GM13976 (cell line): ENCODE measurements at regions not wholly inside any gene's neighbourhood (a gene's known extent, or its start where the extent isn't known, plus 50 kb on each side); places are given as distances from the start of the nearest gene placed in this dataset.
"Not testable (repeated sequence)": the region's sequence is repeated elsewhere in the genome, so short reads cannot be mapped to it uniquely, and the experiment has no call there.

ENCODE experiments used
- DNase-seq: peaks from one replicate; pipeline ENCODE4 v3.0.0; 2012; ENCODE audit warnings: low spot score
- in situ Hi-C: fragments of 300-500 bp; cut with MboI; formaldehyde crosslinking; loops from one replicate; pipeline ENCODE4 v1.12.0; 2022; ENCODE audit warnings: low sequenced_read_pairs, mixed read lengths, inconsistent platforms; ENCODE audit not compliant: unreplicated experiment
- TF ChIP-seq, protein P1 (sequence below): IDR thresholded peaks from 2 replicates; pipeline ENCODE4 v1.5.1; 2012; ENCODE audit warnings: borderline replicate concordance, mild to moderate bottlenecking; ENCODE audit not compliant: insufficient read depth; ENCODE audit errors: extremely low read depth, missing control alignments, control extremely low read depth

DNA sequence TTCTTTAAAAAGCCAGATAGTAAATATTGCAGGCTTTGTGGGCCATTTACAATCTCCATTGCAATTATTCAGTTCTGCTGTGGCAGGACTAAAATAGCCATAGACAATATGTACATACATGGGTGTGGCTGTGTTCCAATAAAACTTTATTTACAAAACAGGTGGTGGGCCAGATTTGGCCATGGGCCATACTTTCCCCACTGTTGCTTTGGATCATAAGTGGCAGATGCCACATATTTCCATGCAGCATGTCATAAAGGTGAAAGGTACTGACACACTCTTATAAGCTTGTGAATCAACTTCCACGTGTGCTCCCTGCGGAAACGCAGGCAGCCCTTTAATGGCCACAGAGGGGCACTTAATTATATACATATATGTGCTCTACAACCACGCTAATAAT, 244.4 kb upstream of the FOXN3 start:
- no peak for DNase-seq

DNA sequence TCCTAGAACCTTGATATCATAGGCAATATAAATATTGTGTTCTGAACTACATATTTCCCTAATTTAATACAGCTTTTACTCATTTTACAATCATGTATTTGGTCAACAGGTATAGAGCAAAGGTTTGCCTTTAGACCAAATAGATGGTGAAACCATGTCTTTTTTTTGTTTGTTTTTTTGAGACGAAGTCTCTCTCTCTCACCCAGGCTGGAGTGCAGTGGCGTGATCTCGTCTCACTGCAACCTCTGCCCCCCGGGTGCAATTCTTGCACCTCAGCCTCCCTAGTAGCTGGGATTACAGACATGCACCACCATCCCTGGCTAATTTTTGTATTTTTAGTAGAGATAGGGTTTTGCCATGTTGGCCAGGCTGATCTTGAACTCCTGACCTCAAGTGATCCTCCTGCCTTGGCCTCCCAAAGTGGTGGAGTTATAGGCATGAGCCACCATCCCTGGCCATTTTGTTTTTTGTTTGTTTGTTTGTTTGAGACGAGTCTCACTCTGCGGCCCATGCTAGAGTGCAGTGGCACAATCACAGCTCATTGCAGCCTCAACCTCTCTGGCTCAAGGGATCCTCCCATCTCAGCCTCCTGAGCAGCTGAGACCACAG, 243.7 kb upstream of the FOXN3 start:
- DNase-seq, in situ Hi-C loops: not testable (repeated sequence)

More for the DNA sequence above, 244.4 kb upstream of the FOXN3 start:
- TF ChIP-seq, protein P1, sequence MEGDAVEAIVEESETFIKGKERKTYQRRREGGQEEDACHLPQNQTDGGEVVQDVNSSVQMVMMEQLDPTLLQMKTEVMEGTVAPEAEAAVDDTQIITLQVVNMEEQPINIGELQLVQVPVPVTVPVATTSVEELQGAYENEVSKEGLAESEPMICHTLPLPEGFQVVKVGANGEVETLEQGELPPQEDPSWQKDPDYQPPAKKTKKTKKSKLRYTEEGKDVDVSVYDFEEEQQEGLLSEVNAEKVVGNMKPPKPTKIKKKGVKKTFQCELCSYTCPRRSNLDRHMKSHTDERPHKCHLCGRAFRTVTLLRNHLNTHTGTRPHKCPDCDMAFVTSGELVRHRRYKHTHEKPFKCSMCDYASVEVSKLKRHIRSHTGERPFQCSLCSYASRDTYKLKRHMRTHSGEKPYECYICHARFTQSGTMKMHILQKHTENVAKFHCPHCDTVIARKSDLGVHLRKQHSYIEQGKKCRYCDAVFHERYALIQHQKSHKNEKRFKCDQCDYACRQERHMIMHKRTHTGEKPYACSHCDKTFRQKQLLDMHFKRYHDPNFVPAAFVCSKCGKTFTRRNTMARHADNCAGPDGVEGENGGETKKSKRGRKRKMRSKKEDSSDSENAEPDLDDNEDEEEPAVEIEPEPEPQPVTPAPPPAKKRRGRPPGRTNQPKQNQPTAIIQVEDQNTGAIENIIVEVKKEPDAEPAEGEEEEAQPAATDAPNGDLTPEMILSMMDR, result no peak
- in situ Hi-C loops, result no loop called here

DNA sequence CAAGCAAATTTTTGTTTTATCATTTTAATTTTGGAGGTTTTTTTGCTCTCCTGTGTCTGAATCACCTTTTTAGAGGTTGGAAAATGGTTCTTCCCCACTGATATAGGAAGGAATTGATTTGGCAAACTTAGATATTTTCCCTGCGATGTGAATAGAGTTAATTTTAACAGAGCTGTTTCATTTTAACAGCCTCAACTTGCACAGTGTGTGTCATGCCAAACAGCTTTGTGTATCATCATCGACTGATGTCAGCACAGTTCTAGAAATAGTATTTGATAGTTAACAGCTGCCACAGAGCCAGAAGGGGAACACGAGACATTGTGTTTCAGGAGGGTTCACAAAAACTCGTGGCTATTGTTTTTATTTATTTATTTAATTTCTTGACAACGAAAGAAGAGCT, 243.1 kb upstream of the FOXN3 start:
- TF ChIP-seq, protein P1, result no peak
- in situ Hi-C loops, result no loop called here
- no peak for DNase-seq

DNA sequence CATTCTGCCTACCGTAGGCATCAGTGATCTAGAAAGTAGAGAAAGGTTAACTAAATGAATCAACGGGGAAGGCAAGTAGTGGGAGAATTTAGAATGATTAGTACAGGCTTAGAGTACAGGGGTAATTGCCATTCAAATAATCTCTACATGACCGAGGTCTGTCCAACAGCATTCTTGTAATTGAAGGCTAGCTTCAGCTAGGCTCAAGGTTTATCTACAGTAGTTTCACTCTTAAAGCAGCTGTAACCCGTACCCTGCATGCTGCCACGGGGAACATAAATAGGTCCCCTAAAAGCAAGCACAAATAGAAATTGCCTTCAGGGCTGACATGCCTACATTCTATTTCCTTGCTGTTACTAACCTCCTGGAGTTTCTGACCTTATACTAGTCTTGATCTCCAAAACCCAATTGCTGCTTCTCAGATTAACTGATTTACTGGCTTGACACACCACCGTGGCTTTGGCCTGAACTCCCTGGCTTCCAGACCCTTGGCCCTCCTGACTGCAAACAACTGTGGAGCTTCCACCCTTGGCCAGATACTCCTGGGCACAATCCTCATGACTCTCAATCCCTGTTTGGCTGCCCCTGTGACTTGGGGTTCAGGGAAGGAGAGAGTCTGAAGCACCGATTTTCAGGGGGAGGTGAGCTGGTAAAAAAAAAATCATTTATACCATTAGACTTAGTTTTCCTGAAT, 242.1 kb upstream of the FOXN3 start:
- in situ Hi-C loops, result no loop called here
- TF ChIP-seq, protein P1, result no peak
- no peak for DNase-seq

DNA sequence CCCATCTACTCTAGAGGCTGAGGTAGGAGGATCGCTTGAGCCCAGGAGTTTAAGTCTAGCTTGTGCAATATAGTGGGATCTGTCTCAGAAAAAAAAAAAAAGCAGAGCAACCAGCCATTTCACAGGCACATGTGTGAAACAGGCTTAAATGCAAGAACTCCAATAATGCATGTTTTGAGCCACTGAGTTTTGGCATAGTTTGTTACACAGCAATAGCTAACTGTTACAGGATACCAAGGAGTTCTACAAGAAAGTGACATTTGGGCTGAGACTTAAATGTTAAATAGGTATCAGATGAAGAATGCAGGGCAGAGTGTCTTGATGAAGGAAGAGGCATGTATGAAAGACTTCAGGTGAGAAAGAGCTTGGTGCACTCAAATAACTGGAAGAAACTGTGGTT, 240.0 kb upstream of the FOXN3 start:
- in situ Hi-C loops, result no loop called here
- DNase-seq, result no peak
- TF ChIP-seq, protein P1, result no peak

DNA sequence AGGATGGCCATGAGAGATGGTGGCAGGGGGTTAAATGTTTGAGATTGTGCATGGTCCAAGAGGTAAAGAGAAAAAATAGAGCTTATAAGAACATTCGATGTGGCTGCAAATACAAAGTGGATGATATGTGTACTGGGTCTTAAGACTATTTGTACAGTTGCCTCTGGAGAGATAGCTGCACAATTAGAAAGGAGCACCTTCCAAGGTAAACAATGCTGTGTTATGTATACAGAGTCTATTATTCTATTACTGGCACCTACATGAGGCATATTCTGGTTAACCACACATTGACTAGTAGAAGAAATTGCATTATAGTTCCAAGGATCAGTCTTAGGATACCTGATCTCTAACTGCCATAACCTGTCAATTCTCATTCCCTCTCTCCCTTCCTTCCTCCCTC, 238.0 kb upstream of the FOXN3 start:
- in situ Hi-C loops, result no loop called here
- TF ChIP-seq, protein P1, result no peak
- no peak for DNase-seq

DNA sequence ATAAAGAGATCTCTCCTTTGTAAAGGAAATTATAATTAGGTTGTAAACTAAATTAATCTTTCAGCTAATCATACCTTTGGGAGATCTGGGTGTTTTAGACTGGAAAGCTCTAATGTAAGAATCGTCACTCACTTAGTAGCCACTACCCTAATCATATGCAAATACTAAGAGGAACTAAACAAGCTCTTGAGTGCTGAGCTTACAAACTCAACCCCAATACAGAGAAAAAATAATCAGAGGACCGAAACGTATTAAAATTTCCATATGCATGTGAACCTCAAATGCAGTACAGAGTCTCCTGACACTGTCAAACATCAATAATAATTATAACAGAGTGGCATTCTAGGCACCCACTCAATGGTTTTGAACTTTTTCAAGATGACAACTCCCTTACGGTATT, 235.3 kb upstream of the FOXN3 start:
- TF ChIP-seq, protein P1, result no peak
- no peak for DNase-seq
- in situ Hi-C loops, result no loop called here
